ENCODE measurements at regions not wholly inside any gene's neighbourhood (a gene's known extent, or its start where the extent isn't known, plus 50 kb on each side); places are given as distances from the start of the nearest gene placed in this dataset.

GRCh38 chr6:155528335-155528734 is 72.7 kb upstream of the NOX3 start:
- peaks cover 1% of the 10 kb centered on the region for H3K4me1 ChIP-seq (ENCODE audit: control insufficient read depth, insufficient read depth, low read depth, low read length)
- peak; percentile 15 for DNase-seq
- H2AK5ac ChIP-seq (ENCODE audit: low read length, severe bottlenecking): no peak overlapping the region
- H3K27me3 ChIP-seq (ENCODE audit: control insufficient read depth in 1 of 2, insufficient read depth in 1 of 2, low read length in 2 of 2): no peaks in the 10 kb centered on the region
- H4K8ac ChIP-seq (ENCODE audit: low read length): no peak overlapping the region
- H3K79me1 ChIP-seq (replicated peaks; ENCODE audit: low read length, poor library complexity, severe bottlenecking): no peaks in the 10 kb centered on the region
- no peak overlapping the region for H3K27ac ChIP-seq (ENCODE audit: low read length, poor library complexity, severe bottlenecking)
- H3K14ac ChIP-seq (ENCODE audit: low read length in 2 of 2): no peak overlapping the region
- no peak overlapping the region for H2AFZ ChIP-seq (ENCODE audit: low read depth, low read length)
- no peak overlapping the region for H2BK120ac ChIP-seq (ENCODE audit: low read depth, low read length)
- no peaks in the 10 kb centered on the region for H3K9me3 ChIP-seq (ENCODE audit: control insufficient read depth, low read length)
- no peak overlapping the region for H2BK15ac ChIP-seq (ENCODE audit: low read depth, poor library complexity, severe bottlenecking)
- WGBS: 80% methylated on average over 1 of the region's 1 CpG
- no peaks in the 10 kb centered on the region for H3K36me3 ChIP-seq (ENCODE audit: control insufficient read depth in 1 of 2, insufficient read depth in 2 of 2, low read depth in 1 of 2, low read length in 2 of 2)
- no peak overlapping the region for H3K4ac ChIP-seq (ENCODE audit: low read depth in 1 of 2, low read length in 2 of 2)
- H4K91ac ChIP-seq (ENCODE audit: low read length): no peak overlapping the region
- H3K4me2 ChIP-seq (ENCODE audit: low read length, poor library complexity, severe bottlenecking): no peak overlapping the region
- no peak overlapping the region for H3K23ac ChIP-seq (ENCODE audit: low read length in 2 of 2)
- no peak overlapping the region for H3K18ac ChIP-seq (ENCODE audit: low read depth in 1 of 2, low read length in 2 of 2)
- peak overlapping the region; percentile 89 for H3K9ac ChIP-seq (ENCODE audit: low read length)
- H2BK5ac ChIP-seq (ENCODE audit: low read depth, low read length, poor library complexity, severe bottlenecking): no peak overlapping the region
- H2BK12ac ChIP-seq (ENCODE audit: low read length in 2 of 2): no peak overlapping the region
- no peak overlapping the region for H3K4me3 ChIP-seq (ENCODE audit: insufficient read depth in 1 of 2, low read depth in 1 of 2, low read length in 2 of 2)

GRCh38 chr6:155527443-155527842 is 71.8 kb upstream of the NOX3 start:
- Histone ChIP-seq H3K23ac (ENCODE audit: low read length in 2 of 2) (no peak overlapping the region), H2BK120ac (ENCODE audit: low read depth, low read length) (no peak overlapping the region), H2BK5ac (ENCODE audit: low read depth, low read length, poor library complexity, severe bottlenecking) (no peak overlapping the region), H3K27ac (ENCODE audit: low read length, poor library complexity, severe bottlenecking) (no peak overlapping the region), H3K27me3 (ENCODE audit: control insufficient read depth in 1 of 2, insufficient read depth in 1 of 2, low read length in 2 of 2) (no peaks in the 10 kb centered on the region), H2AK5ac (ENCODE audit: low read length, severe bottlenecking) (no peak overlapping the region), H3K4me3 (ENCODE audit: insufficient read depth in 1 of 2, low read depth in 1 of 2, low read length in 2 of 2) (no peak overlapping the region), H3K18ac (ENCODE audit: low read depth in 1 of 2, low read length in 2 of 2) (no peak overlapping the region), H4K91ac (ENCODE audit: low read length) (no peak overlapping the region), H2AFZ (ENCODE audit: low read depth, low read length) (no peak overlapping the region), H2BK15ac (ENCODE audit: low read depth, poor library complexity, severe bottlenecking) (no peak overlapping the region), H3K36me3 (ENCODE audit: control insufficient read depth in 1 of 2, insufficient read depth in 2 of 2, low read depth in 1 of 2, low read length in 2 of 2) (no peaks in the 10 kb centered on the region), H2BK12ac (ENCODE audit: low read length in 2 of 2) (no peak overlapping the region), H3K14ac (ENCODE audit: low read length in 2 of 2) (no peak overlapping the region), H3K4me1 (ENCODE audit: control insufficient read depth, insufficient read depth, low read depth, low read length) (peaks cover 1% of the 10 kb centered on the region), H3K79me1 (replicated peaks; ENCODE audit: low read length, poor library complexity, severe bottlenecking) (no peaks in the 10 kb centered on the region), H3K4ac (ENCODE audit: low read depth in 1 of 2, low read length in 2 of 2) (no peak overlapping the region), H3K9me3 (ENCODE audit: control insufficient read depth, low read length) (no peaks in the 10 kb centered on the region), H3K4me2 (ENCODE audit: low read length, poor library complexity, severe bottlenecking) (no peak overlapping the region), H3K9ac (ENCODE audit: low read length) (no peak overlapping the region), H4K8ac (ENCODE audit: low read length) (no peak overlapping the region)
- WGBS: no CpG with 5 or more reads among the region's 3 CpGs
- DNase-seq: no peak

- peak overlapping the region; percentile 23 for H3K9ac ChIP-seq (ENCODE audit: low read length)
- H2BK120ac ChIP-seq (ENCODE audit: low read depth, low read length): peak overlapping the region; percentile 27
These were observed 68.4 kb upstream of the NOX3 start for GRCh38 chr6:155523821-155524651.

GRCh38 chr6:155521719-155522118 is 66.1 kb upstream of the NOX3 start:
- Histone ChIP-seq H4K91ac (ENCODE audit: low read length) (no peak overlapping the region), H3K79me1 (replicated peaks; ENCODE audit: low read length, poor library complexity, severe bottlenecking) (no peaks in the 10 kb centered on the region), H2AFZ (ENCODE audit: low read depth, low read length) (no peak overlapping the region)

More at GRCh38 chr6:155523821-155524651, 68.4 kb upstream of the NOX3 start:
- H3K14ac ChIP-seq (ENCODE audit: low read length in 2 of 2): no peak overlapping the region
- no peak overlapping the region for H3K4me2 ChIP-seq (ENCODE audit: low read length, poor library complexity, severe bottlenecking)
- peak overlapping the region; percentile 16 to 67 for H3K18ac ChIP-seq (ENCODE audit: low read depth in 1 of 2, low read length in 2 of 2)
- H3K23ac ChIP-seq (ENCODE audit: low read length in 2 of 2): no peak overlapping the region
- DNase-seq: peak; percentile 72
- 53% methylated on average over 7 of the region's 9 CpGs for WGBS
- no peaks in the 10 kb centered on the region for H3K79me1 ChIP-seq (replicated peaks; ENCODE audit: low read length, poor library complexity, severe bottlenecking)
- peak overlapping the region in 1 of 2 experiments; percentile 51 for H2BK12ac ChIP-seq (ENCODE audit: low read length in 2 of 2)
- H2BK15ac ChIP-seq (ENCODE audit: low read depth, poor library complexity, severe bottlenecking): peak overlapping the region; percentile 70
- peak overlapping the region; percentile 29 for H4K8ac ChIP-seq (ENCODE audit: low read length)
- H3K4me1 ChIP-seq (ENCODE audit: control insufficient read depth, insufficient read depth, low read depth, low read length): peaks cover 1% of the 10 kb centered on the region
- H3K4ac ChIP-seq (ENCODE audit: low read depth in 1 of 2, low read length in 2 of 2): peak overlapping the region; percentile 19 to 73
- no peak overlapping the region for H3K27ac ChIP-seq (ENCODE audit: low read length, poor library complexity, severe bottlenecking)
- H3K27me3 ChIP-seq (ENCODE audit: control insufficient read depth in 1 of 2, insufficient read depth in 1 of 2, low read length in 2 of 2): no peaks in the 10 kb centered on the region
- no peaks in the 10 kb centered on the region for H3K9me3 ChIP-seq (ENCODE audit: control insufficient read depth, low read length)
- no peak overlapping the region for H4K91ac ChIP-seq (ENCODE audit: low read length)
- no peak overlapping the region for H2AK5ac ChIP-seq (ENCODE audit: low read length, severe bottlenecking)
- H2AFZ ChIP-seq (ENCODE audit: low read depth, low read length): no peak overlapping the region
- H2BK5ac ChIP-seq (ENCODE audit: low read depth, low read length, poor library complexity, severe bottlenecking): no peak overlapping the region
- H3K36me3 ChIP-seq (ENCODE audit: control insufficient read depth in 1 of 2, insufficient read depth in 2 of 2, low read depth in 1 of 2, low read length in 2 of 2): no peaks in the 10 kb centered on the region
- H3K4me3 ChIP-seq (ENCODE audit: insufficient read depth in 1 of 2, low read depth in 1 of 2, low read length in 2 of 2): no peak overlapping the region

More at GRCh38 chr6:155521719-155522118, 66.1 kb upstream of the NOX3 start:
- Histone ChIP-seq H2BK5ac (ENCODE audit: low read depth, low read length, poor library complexity, severe bottlenecking) (no peak overlapping the region), H3K4ac (ENCODE audit: low read depth in 1 of 2, low read length in 2 of 2) (no peak overlapping the region), H3K36me3 (ENCODE audit: control insufficient read depth in 1 of 2, insufficient read depth in 2 of 2, low read depth in 1 of 2, low read length in 2 of 2) (no peaks in the 10 kb centered on the region), H3K27me3 (ENCODE audit: control insufficient read depth in 1 of 2, insufficient read depth in 1 of 2, low read length in 2 of 2) (no peaks in the 10 kb centered on the region), H3K9me3 (ENCODE audit: control insufficient read depth, low read length) (no peaks in the 10 kb centered on the region), H3K9ac (ENCODE audit: low read length) (peak overlapping the region; percentile 31), H2BK120ac (ENCODE audit: low read depth, low read length) (no peak overlapping the region), H3K14ac (ENCODE audit: low read length in 2 of 2) (no peak overlapping the region), H3K18ac (ENCODE audit: low read depth in 1 of 2, low read length in 2 of 2) (no peak overlapping the region), H3K4me1 (ENCODE audit: control insufficient read depth, insufficient read depth, low read depth, low read length) (peaks cover 1% of the 10 kb centered on the region), H4K8ac (ENCODE audit: low read length) (no peak overlapping the region), H2BK12ac (ENCODE audit: low read length in 2 of 2) (no peak overlapping the region), H3K27ac (ENCODE audit: low read length, poor library complexity, severe bottlenecking) (no peak overlapping the region), H3K4me3 (ENCODE audit: insufficient read depth in 1 of 2, low read depth in 1 of 2, low read length in 2 of 2) (no peak overlapping the region), H2AK5ac (ENCODE audit: low read length, severe bottlenecking) (no peak overlapping the region), H3K23ac (ENCODE audit: low read length in 2 of 2) (no peak overlapping the region), H2BK15ac (ENCODE audit: low read depth, poor library complexity, severe bottlenecking) (no peak overlapping the region), H3K4me2 (ENCODE audit: low read length, poor library complexity, severe bottlenecking) (no peak overlapping the region)
- DNase-seq: peak; percentile 42
